ENCODE measurements at regions not wholly inside any gene's neighbourhood (a gene's known extent, or its start where the extent isn't known, plus 50 kb on each side); places are given as distances from the start of the nearest gene placed in this dataset.

GRCh38 chr18:40863801-40864200, 1091.2 kb upstream of the PIK3C3 start:
- no peak overlapping the region for H4K91ac ChIP-seq (replicated peaks; ENCODE audit: insufficient read length, low read length)
- H3K9ac ChIP-seq (replicated peaks in 1 of 4; ENCODE audit: extremely low read depth in 1 of 4, low read depth in 3 of 4, low read length in 3 of 4), result no peak overlapping the region
- H3K36me3 ChIP-seq (ENCODE audit: control insufficient read depth in 2 of 4, insufficient read depth in 4 of 4, low read length in 3 of 4), result no peaks in the 10 kb centered on the region
- H2BK12ac ChIP-seq (ENCODE audit: low read depth, low read length), result no peak overlapping the region
- FAIRE-seq (no peak), DNase-seq (ENCODE audit: low read depth in 1 of 2, low spot score in 2 of 2) (no peak)
- no peak overlapping the region for H2BK120ac ChIP-seq (replicated peaks; ENCODE audit: low read depth, low read length)
- CTCF ChIA-PET (ENCODE audit: partially characterized antibody), result no interaction called here
- no peak overlapping the region for H2BK20ac ChIP-seq (ENCODE audit: low read length)
- no peak overlapping the region for H3K4ac ChIP-seq (replicated peaks; ENCODE audit: insufficient read length, low read depth, low read length)
- H3K4me2 ChIP-seq (ENCODE audit: insufficient read depth in 1 of 2, low read depth in 2 of 2, low read length in 2 of 2), result no peak overlapping the region
- H3K18ac ChIP-seq (ENCODE audit: extremely low read depth, low read length), result no peak overlapping the region
- TF ChIP-seq HDAC2 (IDR thresholded peaks at IDR 0.05; ENCODE audit: borderline replicate concordance in 1 of 2, low read depth in 2 of 2, low read length in 2 of 2) (no peak), RXRA (IDR thresholded peaks at IDR 0.05; ENCODE audit: insufficient read depth, low read depth, low read length) (no peak), NRF1 (IDR thresholded peaks at IDR 0.05; ENCODE audit: low read depth, low read length) (no peak), SP4 (IDR thresholded peaks at IDR 0.05; ENCODE audit: low read length) (no peak), E2F6 (IDR thresholded peaks at IDR 0.05) (no peak), YY1 (IDR thresholded peaks at IDR 0.05; ENCODE audit: low read depth, low read length) (no peak), BACH1 (IDR thresholded peaks at IDR 0.05; ENCODE audit: low read length) (no peak), BCL11A (IDR thresholded peaks at IDR 0.05; ENCODE audit: low read depth in 2 of 2, low read length in 2 of 2) (no peak), BRCA1 (IDR thresholded peaks at IDR 0.05; ENCODE audit: low read depth, low read length) (no peak), POLR2AphosphoS5 (IDR thresholded peaks at IDR 0.05; ENCODE audit: low read depth, low read length) (no peak)
- TF ChIP-seq, protein P1, sequence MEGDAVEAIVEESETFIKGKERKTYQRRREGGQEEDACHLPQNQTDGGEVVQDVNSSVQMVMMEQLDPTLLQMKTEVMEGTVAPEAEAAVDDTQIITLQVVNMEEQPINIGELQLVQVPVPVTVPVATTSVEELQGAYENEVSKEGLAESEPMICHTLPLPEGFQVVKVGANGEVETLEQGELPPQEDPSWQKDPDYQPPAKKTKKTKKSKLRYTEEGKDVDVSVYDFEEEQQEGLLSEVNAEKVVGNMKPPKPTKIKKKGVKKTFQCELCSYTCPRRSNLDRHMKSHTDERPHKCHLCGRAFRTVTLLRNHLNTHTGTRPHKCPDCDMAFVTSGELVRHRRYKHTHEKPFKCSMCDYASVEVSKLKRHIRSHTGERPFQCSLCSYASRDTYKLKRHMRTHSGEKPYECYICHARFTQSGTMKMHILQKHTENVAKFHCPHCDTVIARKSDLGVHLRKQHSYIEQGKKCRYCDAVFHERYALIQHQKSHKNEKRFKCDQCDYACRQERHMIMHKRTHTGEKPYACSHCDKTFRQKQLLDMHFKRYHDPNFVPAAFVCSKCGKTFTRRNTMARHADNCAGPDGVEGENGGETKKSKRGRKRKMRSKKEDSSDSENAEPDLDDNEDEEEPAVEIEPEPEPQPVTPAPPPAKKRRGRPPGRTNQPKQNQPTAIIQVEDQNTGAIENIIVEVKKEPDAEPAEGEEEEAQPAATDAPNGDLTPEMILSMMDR (IDR thresholded peaks at IDR 0.05; ENCODE audit: control extremely low read depth in 1 of 3, insufficient read depth in 1 of 3, low read depth in 1 of 3, low read length in 3 of 3), result no peak
- H3K4me3 ChIP-seq (ENCODE audit: extremely low read depth in 1 of 4, insufficient read depth in 2 of 4, low read depth in 3 of 4, low read length in 4 of 4), result no peak overlapping the region
- no peaks in the 10 kb centered on the region for H3K27me3 ChIP-seq (replicated peaks in 1 of 4; ENCODE audit: control insufficient read depth in 3 of 4, extremely low read depth in 1 of 4, insufficient read depth in 3 of 4, low read length in 3 of 4)
- no peaks in the 10 kb centered on the region for H3K23me2 ChIP-seq (ENCODE audit: low read depth, low read length)
- H2BK15ac ChIP-seq (ENCODE audit: low read length), result no peak overlapping the region
- no peak overlapping the region for H4K8ac ChIP-seq (ENCODE audit: extremely low read depth, insufficient read depth, low read length)
- H3K9me3 ChIP-seq (ENCODE audit: insufficient read depth in 2 of 2, low read depth in 1 of 2, low read length in 1 of 2), result no peaks in the 10 kb centered on the region; a peak in 1 of 4 replicates
- no peak overlapping the region for H3K27ac ChIP-seq (ENCODE audit: low read depth, low read length)
- no peak overlapping the region for H2AFZ ChIP-seq (ENCODE audit: low read length)
- no peak overlapping the region for H3K56ac ChIP-seq (replicated peaks; ENCODE audit: insufficient read length, low read depth, low read length)
- H3K14ac ChIP-seq (ENCODE audit: insufficient read length), result no peak overlapping the region
- 97% methylated on average over 3 of the region's 3 CpGs; no CpG with 5 or more reads in 1 of the 2 experiments for WGBS, 2 experiments (ENCODE audit: extremely low coverage in 1 of 2, insufficient coverage in 1 of 2, insufficient read length in 1 of 2, insufficient replicate concordance in 2 of 2, low coverage in 1 of 2, low lambda C conversion rate in 2 of 2, missing lambda C conversion rate in 1 of 2)
- no peak overlapping the region for H2AK5ac ChIP-seq (ENCODE audit: low read depth, low read length)
- no peak overlapping the region for H4K5ac ChIP-seq (ENCODE audit: insufficient read length, low read depth, low read length)
- H2BK5ac ChIP-seq (ENCODE audit: low read depth, low read length), result no peak overlapping the region
- H3K4me1 ChIP-seq (replicated peaks in 1 of 4; ENCODE audit: control insufficient read depth in 3 of 4, insufficient read depth in 4 of 4, low read length in 3 of 4), result no peaks in the 10 kb centered on the region
- H3K23ac ChIP-seq (ENCODE audit: insufficient read length), result no peak overlapping the region
- no peaks in the 10 kb centered on the region for H3K79me1 ChIP-seq (ENCODE audit: low read depth, low read length)
- no peaks in the 10 kb centered on the region for H3K79me2 ChIP-seq (ENCODE audit: control insufficient read depth in 1 of 2, insufficient read depth in 2 of 2, low read length in 2 of 2)
- no peaks in the 10 kb centered on the region for H4K20me1 ChIP-seq (replicated peaks in 1 of 2; ENCODE audit: control insufficient read depth in 1 of 2, insufficient read depth in 2 of 2, low read length in 2 of 2)
- POLR2A ChIA-PET (ENCODE audit: partially characterized antibody), result no interaction called here

Data from H1 (cell line).